H9 (cell line): ENCODE measurements at regions not wholly inside any gene's neighbourhood (a gene's known extent, or its start where the extent isn't known, plus 50 kb on each side); places are given as distances from the start of the nearest gene placed in this dataset.

ENCODE experiments used
- DNase-seq: peaks from one replicate; pipeline ENCODE4 v3.0.0-alpha.2; 2017
- H2AFZ ChIP-seq: one replicate; pipeline ENCODE4 v1.6.1; 2013; ENCODE audit warnings: mild to moderate bottlenecking, low read length, control low read depth, moderate library complexity
- H2AK5ac ChIP-seq: 2 replicates; pipeline ENCODE4 v1.6.1; 2013; ENCODE audit warnings: low read length, control low read depth, mixed read lengths; ENCODE audit not compliant: insufficient read length
- H2BK120ac ChIP-seq: one replicate; pipeline ENCODE4 v1.6.1; 2013; ENCODE audit warnings: low read depth, mild to moderate bottlenecking, low read length, control low read depth, inconsistent platforms; ENCODE audit not compliant: poor library complexity, severe bottlenecking
- H2BK12ac ChIP-seq: 2 replicates; pipeline ENCODE4 v1.6.1; 2013; ENCODE audit warnings: low read length, control low read depth, mixed read lengths, low read depth; ENCODE audit not compliant: insufficient read length
- H2BK15ac ChIP-seq: 2 replicates; pipeline ENCODE4 v1.6.1; 2013; ENCODE audit warnings: low read depth, low read length, control low read depth
- H2BK20ac ChIP-seq: one replicate; pipeline ENCODE4 v1.6.1; 2013; ENCODE audit warnings: low read depth, mild to moderate bottlenecking, low read length, control low read depth, inconsistent platforms; ENCODE audit not compliant: poor library complexity, severe bottlenecking
- H2BK5ac ChIP-seq: 2 replicates; pipeline ENCODE4 v1.6.1; 2013; ENCODE audit warnings: low read length, control low read depth, mixed read lengths; ENCODE audit not compliant: insufficient read length
- H3K14ac ChIP-seq: 2 replicates; pipeline ENCODE4 v1.6.1; 2013; ENCODE audit warnings: low read length, control low read depth; ENCODE audit not compliant: insufficient read depth
- H3K18ac ChIP-seq: 2 replicates; pipeline ENCODE4 v1.6.1; 2013; ENCODE audit warnings: low read depth, mild to moderate bottlenecking, mixed read lengths, low read length, control low read depth; ENCODE audit not compliant: insufficient read length
- H3K23ac ChIP-seq: 2 replicates; pipeline ENCODE4 v1.6.1; 2013; ENCODE audit warnings: low read length, control low read depth, mixed read lengths, low read depth; ENCODE audit not compliant: insufficient read length
- H3K23me2 ChIP-seq: 2 replicates; pipeline ENCODE4 v1.6.1; 2013; ENCODE audit warnings: low read depth, mild to moderate bottlenecking, mixed read lengths, low read length, control low read depth; ENCODE audit not compliant: insufficient read length, poor library complexity, severe bottlenecking
- H3K27ac ChIP-seq: 2 replicates; pipeline ENCODE4 v1.5.1; 2013; ENCODE audit warnings: low read length, control low read depth, mixed read lengths, low read depth; ENCODE audit not compliant: insufficient read length
- H3K27me3 ChIP-seq: 2 replicates; pipeline ENCODE4 v1.6.1; 2013; ENCODE audit warnings: low read length, control low read depth, inconsistent platforms; ENCODE audit not compliant: insufficient read depth
- H3K4ac ChIP-seq: 2 replicates; pipeline ENCODE4 v1.6.1; 2013; ENCODE audit warnings: low read depth, mild to moderate bottlenecking, control low read depth, inconsistent platforms, low read length, moderate library complexity
- H3K4me1 ChIP-seq: 2 replicates; pipeline ENCODE4 v1.6.1; 2013; ENCODE audit warnings: low read length, control low read depth, inconsistent platforms; ENCODE audit not compliant: insufficient read depth
- H3K4me2 ChIP-seq: 2 replicates; pipeline ENCODE4 v1.6.1; 2013; ENCODE audit warnings: low read length, control low read depth, mixed read lengths; ENCODE audit not compliant: insufficient read length, insufficient read depth
- H3K56ac ChIP-seq: 2 replicates; pipeline ENCODE4 v1.6.1; 2013; ENCODE audit warnings: low read depth, mild to moderate bottlenecking, mixed read lengths, low read length, control low read depth; ENCODE audit not compliant: insufficient read length
- H3K79me1 ChIP-seq: 2 replicates; pipeline ENCODE4 v1.6.1; 2013; ENCODE audit warnings: low read depth, mild to moderate bottlenecking, moderate library complexity, low read length, control low read depth, inconsistent platforms; ENCODE audit not compliant: insufficient read depth, poor library complexity, severe bottlenecking
- H3K79me2 ChIP-seq: 2 replicates; pipeline ENCODE4 v1.6.1; 2013; ENCODE audit warnings: low read length, control low read depth, inconsistent platforms; ENCODE audit not compliant: insufficient read depth
- H3K9ac ChIP-seq: 2 replicates; pipeline ENCODE4 v1.6.1; 2013; ENCODE audit warnings: low read length, control low read depth, mixed read lengths; ENCODE audit not compliant: insufficient read length; ENCODE audit errors: extremely low read depth
- H3K9me3 ChIP-seq: one replicate; pipeline ENCODE4 v1.6.1; 2013; ENCODE audit warnings: low read depth, low read length, inconsistent platforms; ENCODE audit not compliant: control insufficient read depth
- H3T11ph ChIP-seq: one replicate; pipeline ENCODE4 v1.6.1; 2013; ENCODE audit warnings: mild to moderate bottlenecking, low read length, control low read depth, inconsistent platforms
- H4K20me1 ChIP-seq: one replicate; pipeline ENCODE4 v1.6.1; 2013; ENCODE audit not compliant: control insufficient read depth, insufficient read length, insufficient read depth
- H4K5ac ChIP-seq: 2 replicates; pipeline ENCODE4 v1.6.1; 2013; ENCODE audit warnings: low read depth, mild to moderate bottlenecking, mixed read lengths, low read length, control low read depth; ENCODE audit not compliant: insufficient read length
- H4K8ac ChIP-seq: replicated peaks from 2 replicates; pipeline ENCODE4 v1.6.1; 2013; ENCODE audit warnings: low read length, control low read depth, mixed read lengths, low read depth; ENCODE audit not compliant: insufficient read length
- H4K91ac ChIP-seq: 2 replicates; pipeline ENCODE4 v1.6.1; 2013; ENCODE audit warnings: low read depth, mild to moderate bottlenecking, moderate library complexity, mixed read lengths, low read length, control low read depth; ENCODE audit not compliant: insufficient read length
- H3K27ac Mint-ChIP-seq, 3 experiments: 2 replicates in 2 of 3; 3 replicates in 1 of 3; pipeline ENCODE4 v1.8.0; 2020 to 2021; ENCODE audit warnings: mixed read lengths in 3 of 3, mild to moderate bottlenecking in 1 of 3, moderate library complexity in 1 of 3
- H3K27me3 Mint-ChIP-seq: 2 replicates; pipeline ENCODE4 v1.8.0; 2021; ENCODE audit warnings: low read depth, mild to moderate bottlenecking, moderate library complexity, mixed read lengths
- H3K36me3 Mint-ChIP-seq, 3 experiments: 2 replicates in 2 of 3; 3 replicates in 1 of 3; pipeline ENCODE4 v1.8.0; 2020 to 2021; ENCODE audit warnings: low read depth in 3 of 3, mixed read lengths in 3 of 3; ENCODE audit not compliant: insufficient read depth in 1 of 3
- H3K4me1 Mint-ChIP-seq, 2 experiments: 2 replicates each; pipeline ENCODE4 v1.8.0; 2020; ENCODE audit warnings: mixed read lengths in 2 of 2
- H3K4me3 Mint-ChIP-seq, 2 experiments: 2 replicates in 1 of 2; 3 replicates in 1 of 2; pipeline ENCODE4 v1.8.0; 2020 to 2021; ENCODE audit warnings: mild to moderate bottlenecking in 2 of 2, mixed read lengths in 2 of 2, moderate library complexity in 1 of 2
- H3K9me3 Mint-ChIP-seq, 2 experiments: 2 replicates in 1 of 2; 3 replicates in 1 of 2; pipeline ENCODE4 v1.8.0; 2020; ENCODE audit warnings: mild to moderate bottlenecking in 2 of 2, mixed read lengths in 2 of 2, moderate library complexity in 1 of 2
- CTCF ChIP-seq: fragments of 200-600 bp; sonication (generic); conservative IDR thresholded peaks from 3 replicates; pipeline ENCODE4 v1.8.0; 2021; ENCODE audit warnings: antibody characterized with exemption, mild to moderate bottlenecking
- WGBS: extraction: QIAGEN DNeasy Blood & Tissue Kit; methylation state at CpG from one replicate; pipeline ENCODE4 v1.1.7; 2013; ENCODE audit warnings: missing lambda C conversion rate, low lambda C conversion rate, mixed read lengths; ENCODE audit not compliant: insufficient read length; ENCODE audit errors: extremely low coverage; 5-methylcytosine and 5-hydroxymethylcytosine counted together

GRCh38 chr3:67228136-67228535 is 230.0 kb downstream of the KBTBD8 start:
- H4K5ac ChIP-seq = no peak overlapping the region
- H3K9ac ChIP-seq = no peak overlapping the region
- no peak overlapping the region for H3K27ac ChIP-seq
- H3K4me3 Mint-ChIP-seq = no peak overlapping the region
- H3K9me3 Mint-ChIP-seq = no peaks in the 10 kb centered on the region; a peak in 1 of 5 replicates
- no peak overlapping the region for H3K27ac Mint-ChIP-seq
- H3K27me3 Mint-ChIP-seq = no peaks in the 10 kb centered on the region
- H3K23ac ChIP-seq = no peak overlapping the region
- H3K4me2 ChIP-seq = no peak overlapping the region
- no peak overlapping the region for H3K4ac ChIP-seq
- H2BK12ac ChIP-seq = no peak overlapping the region
- H2BK5ac ChIP-seq = no peak overlapping the region
- H3K14ac ChIP-seq = no peak overlapping the region
- no peak overlapping the region for H2BK20ac ChIP-seq
- no CpG with 5 or more reads among the region's 8 CpGs for WGBS
- no peaks in the 10 kb centered on the region for H3K23me2 ChIP-seq
- no peak overlapping the region for H3T11ph ChIP-seq
- no peaks in the 10 kb centered on the region for H3K79me2 ChIP-seq
- H3K18ac ChIP-seq = no peak overlapping the region
- H3K56ac ChIP-seq = no peak overlapping the region
- H3K4me1 Mint-ChIP-seq = peaks cover 4 to 5% of the 10 kb centered on the region in 2 experiments
- H4K91ac ChIP-seq = no peak overlapping the region
- H2AFZ ChIP-seq = no peak overlapping the region
- no peak overlapping the region for H2AK5ac ChIP-seq
- no peak overlapping the region for H4K8ac ChIP-seq
- H4K20me1 ChIP-seq = peaks cover 2% of the 10 kb centered on the region
- no peak overlapping the region for H2BK120ac ChIP-seq
- H3K4me1 ChIP-seq = no peaks in the 10 kb centered on the region
- no peaks in the 10 kb centered on the region for H3K9me3 ChIP-seq
- no peak for DNase-seq
- no peak overlapping the region for H2BK15ac ChIP-seq
- TF ChIP-seq CTCF = no peak
- H3K27me3 ChIP-seq = no peaks in the 10 kb centered on the region
- H3K79me1 ChIP-seq = no peaks in the 10 kb centered on the region
- no peaks in the 10 kb centered on the region for H3K36me3 Mint-ChIP-seq
